ENCODE measurements at regions not wholly inside any gene's neighbourhood (a gene's known extent, or its start where the extent isn't known, plus 50 kb on each side); places are given as distances from the start of the nearest gene placed in this dataset.

- H3K27ac ChIP-seq (ENCODE audit: low read depth) = no peak overlapping the region
- no peaks in the 10 kb centered on the region for H3K4me1 ChIP-seq (ENCODE audit: insufficient read depth)
- whole genome bisulfite sequencing = 96% methylated on average over 3 of the region's 3 CpGs
These were observed 459.4 kb upstream of the HNRNPA3 start for GRCh38 chr2:176753205-176753604.

GRCh38 chr2:176753752-176754474 is 458.7 kb upstream of the HNRNPA3 start:
- no peak for DNase-seq (ENCODE audit: extremely low spot score)
- Histone ChIP-seq H3K36me3 (ENCODE audit: insufficient read depth) (no peaks in the 10 kb centered on the region), H3K4me1 (ENCODE audit: insufficient read depth) (no peaks in the 10 kb centered on the region), H3K4me3 (ENCODE audit: low read depth, low read length) (no peak overlapping the region), H3K27ac (ENCODE audit: low read depth) (no peak overlapping the region)
- WGBS = 54% methylated on average over 2 of the region's 2 CpGs

More at GRCh38 chr2:176753205-176753604, 459.4 kb upstream of the HNRNPA3 start:
- Histone ChIP-seq H3K4me3 (ENCODE audit: low read depth, low read length) (no peak overlapping the region), H3K36me3 (ENCODE audit: insufficient read depth) (no peaks in the 10 kb centered on the region)
- no peak for DNase-seq (ENCODE audit: extremely low spot score)

GRCh38 chr2:176755537-176756135 is 457.0 kb upstream of the HNRNPA3 start:
- no peaks in the 10 kb centered on the region for H3K4me1 ChIP-seq (ENCODE audit: insufficient read depth)
- DNase-seq (ENCODE audit: extremely low spot score) = no peak
- no peaks in the 10 kb centered on the region for H3K36me3 ChIP-seq (ENCODE audit: insufficient read depth)
- WGBS = 83% methylated on average over 4 of the region's 4 CpGs
- no peak overlapping the region for H3K4me3 ChIP-seq (ENCODE audit: low read depth, low read length)
- no peak overlapping the region for H3K27ac ChIP-seq (ENCODE audit: low read depth)

- whole genome bisulfite sequencing = 25% methylated on average over 3 of the region's 3 CpGs
- no peak for DNase-seq (ENCODE audit: extremely low spot score)
- Histone ChIP-seq H3K36me3 (ENCODE audit: insufficient read depth) (no peaks in the 10 kb centered on the region), H3K4me3 (ENCODE audit: low read depth, low read length) (no peak overlapping the region), H3K4me1 (ENCODE audit: insufficient read depth) (no peaks in the 10 kb centered on the region), H3K27ac (ENCODE audit: low read depth) (no peak overlapping the region)
These were observed 454.2 kb upstream of the HNRNPA3 start for GRCh38 chr2:176758426-176758825.

GRCh38 chr2:176760439-176760838 is 452.2 kb upstream of the HNRNPA3 start:
- H3K36me3 ChIP-seq (ENCODE audit: insufficient read depth) = no peaks in the 10 kb centered on the region
- no peak overlapping the region for H3K4me3 ChIP-seq (ENCODE audit: low read depth, low read length)
- no peak for DNase-seq (ENCODE audit: extremely low spot score)
- no peak overlapping the region for H3K27ac ChIP-seq (ENCODE audit: low read depth)
- H3K4me1 ChIP-seq (ENCODE audit: insufficient read depth) = no peaks in the 10 kb centered on the region
- 97% methylated on average over 4 of the region's 4 CpGs for WGBS

- no peak overlapping the region for H3K27ac ChIP-seq (ENCODE audit: low read depth)
- no peak for DNase-seq (ENCODE audit: extremely low spot score)
- WGBS = 82% methylated on average over 2 of the region's 2 CpGs
These were observed 449.5 kb upstream of the HNRNPA3 start for GRCh38 chr2:176763130-176763529.

GRCh38 chr2:176763851-176764404 is 448.7 kb upstream of the HNRNPA3 start:
- H3K4me1 ChIP-seq (ENCODE audit: insufficient read depth) = no peaks in the 10 kb centered on the region
- 71% methylated on average over 7 of the region's 7 CpGs for WGBS
- no peak overlapping the region for H3K4me3 ChIP-seq (ENCODE audit: low read depth, low read length)
- no peak overlapping the region for H3K27ac ChIP-seq (ENCODE audit: low read depth)
- H3K36me3 ChIP-seq (ENCODE audit: insufficient read depth) = no peaks in the 10 kb centered on the region
- DNase-seq (ENCODE audit: extremely low spot score) = no peak

More at GRCh38 chr2:176763130-176763529, 449.5 kb upstream of the HNRNPA3 start:
- no peaks in the 10 kb centered on the region for H3K4me1 ChIP-seq (ENCODE audit: insufficient read depth)
- no peaks in the 10 kb centered on the region for H3K36me3 ChIP-seq (ENCODE audit: insufficient read depth)
- H3K4me3 ChIP-seq (ENCODE audit: low read depth, low read length) = no peak overlapping the region

- 79% methylated on average over 6 of the region's 6 CpGs for WGBS
- H3K4me1 ChIP-seq (ENCODE audit: insufficient read depth) = no peaks in the 10 kb centered on the region
- DNase-seq (ENCODE audit: extremely low spot score) = no peak
- no peaks in the 10 kb centered on the region for H3K36me3 ChIP-seq (ENCODE audit: insufficient read depth)
- H3K4me3 ChIP-seq (ENCODE audit: low read depth, low read length) = no peak overlapping the region
- no peak overlapping the region for H3K27ac ChIP-seq (ENCODE audit: low read depth)
These were observed 447.7 kb upstream of the HNRNPA3 start for GRCh38 chr2:176764921-176765320.

GRCh38 chr2:176766005-176766404 is 446.6 kb upstream of the HNRNPA3 start:
- no peak for DNase-seq (ENCODE audit: extremely low spot score)
- no peaks in the 10 kb centered on the region for H3K36me3 ChIP-seq (ENCODE audit: insufficient read depth)
- no peaks in the 10 kb centered on the region for H3K4me1 ChIP-seq (ENCODE audit: insufficient read depth)
- no peak overlapping the region for H3K27ac ChIP-seq (ENCODE audit: low read depth)
- no peak overlapping the region for H3K4me3 ChIP-seq (ENCODE audit: low read depth, low read length)
- WGBS = 94% methylated on average over 9 of the region's 9 CpGs

GRCh38 chr2:176768185-176768584 is 444.4 kb upstream of the HNRNPA3 start:
- no peak overlapping the region for H3K4me3 ChIP-seq (ENCODE audit: low read depth, low read length)
- H3K36me3 ChIP-seq (ENCODE audit: insufficient read depth) = no peaks in the 10 kb centered on the region
- WGBS = 60% methylated on average over 1 of the region's 1 CpG

GRCh38 chr2:176769021-176769420 is 443.6 kb upstream of the HNRNPA3 start:
- DNase-seq (ENCODE audit: extremely low spot score) = no peak
- no peak overlapping the region for H3K4me3 ChIP-seq (ENCODE audit: low read depth, low read length)
- no peaks in the 10 kb centered on the region for H3K36me3 ChIP-seq (ENCODE audit: insufficient read depth)
- no peak overlapping the region for H3K27ac ChIP-seq (ENCODE audit: low read depth)
- H3K4me1 ChIP-seq (ENCODE audit: insufficient read depth) = no peaks in the 10 kb centered on the region
- WGBS = 87% methylated on average over 3 of the region's 3 CpGs

More at GRCh38 chr2:176768185-176768584, 444.4 kb upstream of the HNRNPA3 start:
- no peak for DNase-seq (ENCODE audit: extremely low spot score)
- no peaks in the 10 kb centered on the region for H3K4me1 ChIP-seq (ENCODE audit: insufficient read depth)
- no peak overlapping the region for H3K27ac ChIP-seq (ENCODE audit: low read depth)

- no peaks in the 10 kb centered on the region for H3K4me1 ChIP-seq (ENCODE audit: insufficient read depth)
- WGBS = 70% methylated on average over 6 of the region's 6 CpGs
- no peak overlapping the region for H3K27ac ChIP-seq (ENCODE audit: low read depth)
- no peak for DNase-seq (ENCODE audit: extremely low spot score)
- no peaks in the 10 kb centered on the region for H3K36me3 ChIP-seq (ENCODE audit: insufficient read depth)
- no peak overlapping the region for H3K4me3 ChIP-seq (ENCODE audit: low read depth, low read length)
These were observed 442.9 kb upstream of the HNRNPA3 start for GRCh38 chr2:176769499-176770370.

GRCh38 chr2:176772816-176773215 is 439.8 kb upstream of the HNRNPA3 start:
- no peak overlapping the region for H3K27ac ChIP-seq (ENCODE audit: low read depth)
- DNase-seq (ENCODE audit: extremely low spot score) = no peak
- H3K36me3 ChIP-seq (ENCODE audit: insufficient read depth) = no peaks in the 10 kb centered on the region
- H3K4me3 ChIP-seq (ENCODE audit: low read depth, low read length) = no peak overlapping the region
- H3K4me1 ChIP-seq (ENCODE audit: insufficient read depth) = no peaks in the 10 kb centered on the region
- 85% methylated on average over 2 of the region's 2 CpGs for WGBS

All from urinary bladder (tissue), 3 donors.